ENCODE measurements at regions not wholly inside any gene's neighbourhood (a gene's known extent, or its start where the extent isn't known, plus 50 kb on each side); places are given as distances from the start of the nearest gene placed in this dataset.

GRCh38 chr3:127107491-127108375 lies 85.2 kb upstream of the PRR23E start:
- DNase-seq (ENCODE audit: low read depth) = no peak
- no peak for TF ChIP-seq CTCF (IDR thresholded peaks at IDR 0.05; ENCODE audit: insufficient read depth, low read depth, low read length)
- Histone ChIP-seq H3K36me3 (ENCODE audit: control insufficient read depth, insufficient read depth, low read length) (no peaks in the 10 kb centered on the region), H3K27me3 (ENCODE audit: control insufficient read depth, insufficient read depth, low read length) (peaks cover 4% of the 10 kb centered on the region; the same call in 1 of the 2 replicates), H3K4me3 (ENCODE audit: low read depth, low read length) (no peak overlapping the region)
- POLR2A ChIA-PET = no interaction called here
- CTCF ChIA-PET = no interaction called here

DNA sequence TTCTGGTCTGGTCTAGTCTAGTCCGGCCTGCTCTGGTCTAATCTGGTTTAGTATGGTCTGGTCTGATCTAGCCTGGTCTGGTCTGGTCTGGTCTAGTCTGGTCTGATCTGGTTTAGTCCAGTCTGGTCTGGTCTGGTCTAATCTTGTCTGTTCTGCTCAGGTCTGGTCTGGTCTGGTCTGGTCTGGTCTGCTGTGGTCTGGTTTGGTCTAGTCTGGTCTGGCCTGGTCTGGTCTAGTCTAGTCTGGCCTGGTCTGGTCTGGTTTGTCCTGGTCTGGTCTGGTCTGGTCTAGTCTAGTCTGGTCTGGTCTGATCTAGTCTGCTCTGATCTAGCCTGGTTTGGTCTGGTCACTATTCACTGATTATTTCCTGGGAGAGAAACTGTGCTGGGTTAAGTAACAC lies 84.1 kb upstream of the PRR23E start:
- CTCF ChIA-PET = no interaction called here
- no peak for DNase-seq (ENCODE audit: low read depth)
- POLR2A ChIA-PET = no interaction called here
- Histone ChIP-seq H3K27me3 (ENCODE audit: control insufficient read depth, insufficient read depth, low read length) (0 out of 2 replicates have a peak, but pooled peaks cover 4% of the 10 kb centered on the region), H3K36me3 (ENCODE audit: control insufficient read depth, insufficient read depth, low read length) (no peaks in the 10 kb centered on the region), H3K4me3 (ENCODE audit: low read depth, low read length) (no peak overlapping the region)
- TF ChIP-seq CTCF (IDR thresholded peaks at IDR 0.05; ENCODE audit: insufficient read depth, low read depth, low read length) = no peak

GRCh38 chr3:127110982-127111693 lies 81.8 kb upstream of the PRR23E start:
- DNase-seq (ENCODE audit: low read depth) = no peak
- TF ChIP-seq CTCF (IDR thresholded peaks at IDR 0.05; ENCODE audit: insufficient read depth, low read depth, low read length) = no peak
- H3K4me3 ChIP-seq (ENCODE audit: low read depth, low read length) = no peak overlapping the region
- ChIA-PET CTCF (no interaction called here), POLR2A (no interaction called here)
- peaks cover 7% of the 10 kb centered on the region; the same call in 1 of the 2 replicates for H3K27me3 ChIP-seq (ENCODE audit: control insufficient read depth, insufficient read depth, low read length)
- no peaks in the 10 kb centered on the region for H3K36me3 ChIP-seq (ENCODE audit: control insufficient read depth, insufficient read depth, low read length)

GRCh38 chr3:127112796-127113570 lies 79.9 kb upstream of the PRR23E start:
- H3K36me3 ChIP-seq (ENCODE audit: control insufficient read depth, insufficient read depth, low read length) = no peaks in the 10 kb centered on the region
- no peak overlapping the region for H3K4me3 ChIP-seq (ENCODE audit: low read depth, low read length)
- ChIA-PET CTCF (no interaction called here), POLR2A (no interaction called here)
- DNase-seq (ENCODE audit: low read depth) = no peak
- H3K27me3 ChIP-seq (ENCODE audit: control insufficient read depth, insufficient read depth, low read length) = peaks cover 7% of the 10 kb centered on the region; the same call in 1 of the 2 replicates
- TF ChIP-seq CTCF (IDR thresholded peaks at IDR 0.05; ENCODE audit: insufficient read depth, low read depth, low read length) = no peak

DNA sequence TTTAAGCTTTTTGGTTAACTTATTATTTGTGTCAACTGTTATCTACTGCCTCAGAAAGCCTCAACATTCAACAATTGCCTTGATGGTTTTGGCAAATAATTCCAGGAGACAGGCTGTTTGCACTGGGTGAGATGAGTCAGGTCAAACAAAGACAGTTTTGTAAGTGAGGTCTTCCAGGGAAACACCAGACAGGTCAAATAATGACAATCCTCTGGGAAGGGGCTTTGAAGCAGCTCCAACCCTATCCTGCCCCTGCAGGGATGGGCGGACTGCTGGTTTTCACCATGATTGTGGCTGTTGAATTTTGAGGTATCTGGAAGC lies 79.4 kb upstream of the PRR23E start:
- CTCF ChIA-PET = no interaction called here
- no peak for TF ChIP-seq CTCF (IDR thresholded peaks at IDR 0.05; ENCODE audit: insufficient read depth, low read depth, low read length)

More for the DNA sequence above, 79.4 kb upstream of the PRR23E start:
- POLR2A ChIA-PET = no interaction called here
- Histone ChIP-seq H3K4me3 (ENCODE audit: low read depth, low read length) (no peak overlapping the region), H3K36me3 (ENCODE audit: control insufficient read depth, insufficient read depth, low read length) (no peaks in the 10 kb centered on the region), H3K27me3 (ENCODE audit: control insufficient read depth, insufficient read depth, low read length) (peaks cover 7% of the 10 kb centered on the region; the same call in 1 of the 2 replicates)
- no peak for DNase-seq (ENCODE audit: low read depth)

Data from BJ (cell line).